ENCODE measurements at regions not wholly inside any gene's neighbourhood (a gene's known extent, or its start where the extent isn't known, plus 50 kb on each side); places are given as distances from the start of the nearest gene placed in this dataset.

GRCh38 chr11:134586726-134587125 is 174.7 kb upstream of the B3GAT1 start:
- no peak overlapping the region for H3K4me3 ChIP-seq (ENCODE audit: severe bottlenecking)

GRCh38 chr11:134585666-134586610 is 173.9 kb upstream of the B3GAT1 start:
- no peaks in the 10 kb centered on the region for H3K9me3 ChIP-seq (ENCODE audit: severe bottlenecking)
- H3K27ac ChIP-seq (ENCODE audit: poor library complexity, severe bottlenecking): no peak overlapping the region
- no peaks in the 10 kb centered on the region for H3K36me3 ChIP-seq (ENCODE audit: low read depth)
- no peaks in the 10 kb centered on the region for H3K4me1 ChIP-seq (ENCODE audit: insufficient read depth, poor library complexity, severe bottlenecking)
- peaks cover 9% of the 10 kb centered on the region for H3K27me3 ChIP-seq (ENCODE audit: insufficient read depth, poor library complexity, severe bottlenecking)
- no peak for ATAC-seq (ENCODE audit: low read depth)
- no peak for TF ChIP-seq CTCF (IDR thresholded peaks at IDR 0.05; ENCODE audit: poor library complexity, severe bottlenecking)
- DNase-seq (ENCODE audit: low spot score): no peak
- no peak overlapping the region for H3K4me3 ChIP-seq (ENCODE audit: severe bottlenecking)

More at GRCh38 chr11:134586726-134587125, 174.7 kb upstream of the B3GAT1 start:
- no peaks in the 10 kb centered on the region for H3K36me3 ChIP-seq (ENCODE audit: low read depth)
- TF ChIP-seq CTCF (IDR thresholded peaks at IDR 0.05; ENCODE audit: poor library complexity, severe bottlenecking): no peak
- ATAC-seq (ENCODE audit: low read depth) (no peak), DNase-seq (ENCODE audit: low spot score) (no peak)
- H3K27ac ChIP-seq (ENCODE audit: poor library complexity, severe bottlenecking): no peak overlapping the region
- no peaks in the 10 kb centered on the region for H3K4me1 ChIP-seq (ENCODE audit: insufficient read depth, poor library complexity, severe bottlenecking)
- H3K9me3 ChIP-seq (ENCODE audit: severe bottlenecking): no peaks in the 10 kb centered on the region
- peaks cover 8% of the 10 kb centered on the region for H3K27me3 ChIP-seq (ENCODE audit: insufficient read depth, poor library complexity, severe bottlenecking)

GRCh38 chr11:134584706-134585445 is 172.8 kb upstream of the B3GAT1 start:
- no peak for TF ChIP-seq CTCF (IDR thresholded peaks at IDR 0.05; ENCODE audit: poor library complexity, severe bottlenecking)

GRCh38 chr11:134584001-134584561 is 172.0 kb upstream of the B3GAT1 start:
- no peaks in the 10 kb centered on the region for H3K36me3 ChIP-seq (ENCODE audit: low read depth)
- H3K27me3 ChIP-seq (ENCODE audit: insufficient read depth, poor library complexity, severe bottlenecking): peaks cover 10% of the 10 kb centered on the region
- DNase-seq (ENCODE audit: low spot score) (no peak), ATAC-seq (ENCODE audit: low read depth) (no peak)
- no peaks in the 10 kb centered on the region for H3K9me3 ChIP-seq (ENCODE audit: severe bottlenecking)
- H3K27ac ChIP-seq (ENCODE audit: poor library complexity, severe bottlenecking): no peak overlapping the region
- no peak for TF ChIP-seq CTCF (IDR thresholded peaks at IDR 0.05; ENCODE audit: poor library complexity, severe bottlenecking)
- no peaks in the 10 kb centered on the region for H3K4me1 ChIP-seq (ENCODE audit: insufficient read depth, poor library complexity, severe bottlenecking)
- H3K4me3 ChIP-seq (ENCODE audit: severe bottlenecking): no peak overlapping the region

More at GRCh38 chr11:134584706-134585445, 172.8 kb upstream of the B3GAT1 start:
- H3K9me3 ChIP-seq (ENCODE audit: severe bottlenecking): no peaks in the 10 kb centered on the region
- H3K4me3 ChIP-seq (ENCODE audit: severe bottlenecking): no peak overlapping the region
- ATAC-seq (ENCODE audit: low read depth) (no peak), DNase-seq (ENCODE audit: low spot score) (no peak)
- no peak overlapping the region for H3K27ac ChIP-seq (ENCODE audit: poor library complexity, severe bottlenecking)
- peaks cover 10% of the 10 kb centered on the region for H3K27me3 ChIP-seq (ENCODE audit: insufficient read depth, poor library complexity, severe bottlenecking)
- H3K36me3 ChIP-seq (ENCODE audit: low read depth): no peaks in the 10 kb centered on the region
- no peaks in the 10 kb centered on the region for H3K4me1 ChIP-seq (ENCODE audit: insufficient read depth, poor library complexity, severe bottlenecking)
